Nephron progenitor cell (in vitro differentiated cells): ENCODE measurements at regions not wholly inside any gene's neighbourhood (a gene's known extent, or its start where the extent isn't known, plus 50 kb on each side); places are given as distances from the start of the nearest gene placed in this dataset.

Experiments
- DNase-seq: peaks from one replicate; pipeline ENCODE4 v3.0.0; 2021
- H3K27ac Mint-ChIP-seq: 2 replicates; pipeline ENCODE4 v1.8.0; 2021; ENCODE audit warnings: mild to moderate bottlenecking, moderate library complexity, mixed read lengths
- H3K27me3 Mint-ChIP-seq: 2 replicates; pipeline ENCODE4 v1.8.0; 2021; ENCODE audit warnings: mild to moderate bottlenecking, low read depth, mixed read lengths; ENCODE audit not compliant: poor library complexity
- H3K36me3 Mint-ChIP-seq: 2 replicates; pipeline ENCODE4 v1.8.0; 2021; ENCODE audit warnings: low read depth, mixed read lengths
- H3K4me1 Mint-ChIP-seq: 2 replicates; pipeline ENCODE4 v1.8.0; 2021; ENCODE audit warnings: mixed read lengths
- H3K4me3 Mint-ChIP-seq: 2 replicates; pipeline ENCODE4 v1.8.0; 2021; ENCODE audit warnings: mild to moderate bottlenecking, moderate library complexity, mixed read lengths
- H3K9me3 Mint-ChIP-seq: 2 replicates; pipeline ENCODE4 v1.8.0; 2021; ENCODE audit warnings: mild to moderate bottlenecking, moderate library complexity, mixed read lengths
- CTCF ChIP-seq: fragments of 200-600 bp; sonication (generic); IDR thresholded peaks from 2 replicates; pipeline ENCODE4 v1.5.0; 2021; ENCODE audit warnings: antibody characterized with exemption

- Mint-ChIP-seq H3K27me3 (peaks cover 3% of the 10 kb centered on the region), H3K36me3 (no peaks in the 10 kb centered on the region), H3K4me3 (no peak overlapping the region), H3K9me3 (no peaks in the 10 kb centered on the region), H3K27ac (no peak overlapping the region), H3K4me1 (peaks cover 10% of the 10 kb centered on the region)
- TF ChIP-seq CTCF = no peak
- no peak for DNase-seq
Observed at GRCh38 chr1:80241566-80241965, 1235.0 kb upstream of the ADGRL4 start.

GRCh38 chr1:80225510-80225909 lies 1219.0 kb upstream of the ADGRL4 start:
- Mint-ChIP-seq H3K27me3 (no peaks in the 10 kb centered on the region), H3K4me1 (no peaks in the 10 kb centered on the region), H3K9me3 (no peaks in the 10 kb centered on the region), H3K36me3 (no peaks in the 10 kb centered on the region), H3K27ac (no peak overlapping the region), H3K4me3 (no peak overlapping the region)
- TF ChIP-seq CTCF = no peak
- no peak for DNase-seq

- H3K36me3 Mint-ChIP-seq = no peaks in the 10 kb centered on the region
- no peaks in the 10 kb centered on the region for H3K4me1 Mint-ChIP-seq
- no peaks in the 10 kb centered on the region for H3K27me3 Mint-ChIP-seq
- DNase-seq = no peak
- no peaks in the 10 kb centered on the region for H3K9me3 Mint-ChIP-seq
- TF ChIP-seq CTCF = no peak
- no peak overlapping the region for H3K4me3 Mint-ChIP-seq
- no peak overlapping the region for H3K27ac Mint-ChIP-seq
Observed at GRCh38 chr1:80221319-80221718, 1214.8 kb upstream of the ADGRL4 start.

- H3K27me3 Mint-ChIP-seq = no peaks in the 10 kb centered on the region
- H3K4me1 Mint-ChIP-seq = no peaks in the 10 kb centered on the region
- H3K36me3 Mint-ChIP-seq = no peaks in the 10 kb centered on the region
- H3K9me3 Mint-ChIP-seq = no peaks in the 10 kb centered on the region
- H3K27ac Mint-ChIP-seq = no peak overlapping the region
- peak; percentile 13 for DNase-seq
- no peak overlapping the region for H3K4me3 Mint-ChIP-seq
- TF ChIP-seq CTCF = peak; percentile 74
Observed at GRCh38 chr1:80218112-80218511, 1211.6 kb upstream of the ADGRL4 start.

GRCh38 chr1:80217377-80217986 lies 1211.0 kb upstream of the ADGRL4 start:
- DNase-seq = peak; percentile 9
- Mint-ChIP-seq H3K4me1 (no peaks in the 10 kb centered on the region), H3K4me3 (no peak overlapping the region), H3K27me3 (no peaks in the 10 kb centered on the region), H3K27ac (no peak overlapping the region), H3K36me3 (no peaks in the 10 kb centered on the region), H3K9me3 (no peaks in the 10 kb centered on the region)
- TF ChIP-seq CTCF = peak; percentile 48

GRCh38 chr1:80214888-80215540 lies 1208.5 kb upstream of the ADGRL4 start:
- no peak for DNase-seq
- H3K4me1 Mint-ChIP-seq = no peaks in the 10 kb centered on the region
- H3K4me3 Mint-ChIP-seq = no peak overlapping the region
- no peaks in the 10 kb centered on the region for H3K36me3 Mint-ChIP-seq
- TF ChIP-seq CTCF = no peak
- H3K9me3 Mint-ChIP-seq = no peaks in the 10 kb centered on the region
- no peaks in the 10 kb centered on the region for H3K27me3 Mint-ChIP-seq
- H3K27ac Mint-ChIP-seq = no peak overlapping the region
